ENCODE measurements at regions not wholly inside any gene's neighbourhood (a gene's known extent, or its start where the extent isn't known, plus 50 kb on each side); places are given as distances from the start of the nearest gene placed in this dataset.

- no peaks in the 10 kb centered on the region for H3K79me2 ChIP-seq (ENCODE audit: control insufficient read depth, insufficient read depth, low read length)
- no peaks in the 10 kb centered on the region for H3K9me1 ChIP-seq (replicated peaks; ENCODE audit: control insufficient read depth, extremely low read depth, insufficient read depth, low read length)
- DNase-seq (ENCODE audit: low read depth, low spot score) = no peak
- FAIRE-seq = no peak
- H2AFZ ChIP-seq (ENCODE audit: low read depth, low read length) = no peak overlapping the region
- H3K27me3 ChIP-seq (ENCODE audit: control insufficient read depth in 2 of 2, insufficient read depth in 2 of 2, low read length in 2 of 2) = no peaks in the 10 kb centered on the region
- H3K9ac ChIP-seq (replicated peaks; ENCODE audit: extremely low read depth, insufficient read depth, low read length) = no peak overlapping the region
- no peak for TF ChIP-seq MAX (IDR thresholded peaks at IDR 0.05; ENCODE audit: insufficient read depth, insufficient read length)
- TF ChIP-seq GATA2 (IDR thresholded peaks at IDR 0.05; ENCODE audit: insufficient read depth, insufficient read length, low read depth, low read length) = no peak
- no peak for TF ChIP-seq POLR2AphosphoS5 (IDR thresholded peaks at IDR 0.05; ENCODE audit: insufficient read depth, low read depth, low read length)
- TF ChIP-seq EZH2 (IDR thresholded peaks at IDR 0.05; ENCODE audit: borderline replicate concordance, low read depth, low read length, severe bottlenecking) = no peak
- TF ChIP-seq FOS (IDR thresholded peaks at IDR 0.05; ENCODE audit: borderline replicate concordance, insufficient read depth, low read length) = no peak
- no peak for TF ChIP-seq POLR2A (IDR thresholded peaks at IDR 0.05; ENCODE audit: low read depth, low read length)
- TF ChIP-seq MYC (IDR thresholded peaks at IDR 0.05; ENCODE audit: low read depth, low read length) = no peak
- TF ChIP-seq CTCF (IDR thresholded peaks at IDR 0.05; ENCODE audit: extremely low read depth in 1 of 2, insufficient read depth in 1 of 2, low read depth in 1 of 2, low read length in 2 of 2) = no peak
- no peak for TF ChIP-seq JUN (IDR thresholded peaks at IDR 0.05; ENCODE audit: borderline replicate concordance, insufficient read depth, insufficient read length, low read depth)
- H3K36me3 ChIP-seq (ENCODE audit: control insufficient read depth in 2 of 2, extremely low read depth in 1 of 2, insufficient read depth in 2 of 2, low read length in 2 of 2) = no peaks in the 10 kb centered on the region
- H4K20me1 ChIP-seq (replicated peaks; ENCODE audit: control insufficient read depth, extremely low read depth, insufficient read depth, low read length) = no peaks in the 10 kb centered on the region
- H3K4me1 ChIP-seq (ENCODE audit: control insufficient read depth, extremely low read depth, insufficient read depth, low read length) = no peaks in the 10 kb centered on the region
- intact Hi-C loops (cut with micrococcal nuclease) = no loop called here
- CTCF ChIA-PET = no interaction called here
- POLR2A ChIA-PET = no interaction called here
- H3K9me3 ChIP-seq (replicated peaks; ENCODE audit: control insufficient read depth, insufficient read depth, low read length) = peaks cover 9% of the 10 kb centered on the region
- H3K4me3 ChIP-seq (replicated peaks in 1 of 3; ENCODE audit: insufficient read depth in 1 of 3, low read depth in 1 of 3, low read length in 3 of 3) = no peak overlapping the region
- dilution Hi-C loops (cut with MboI; ENCODE audit: extremely low pct_ligation_motif_present, low sequenced_read_pairs) = no loop called here
- no peak overlapping the region for H3K27ac ChIP-seq (ENCODE audit: insufficient read depth, low read depth, low read length)
- no peak overlapping the region for H3K4me2 ChIP-seq (ENCODE audit: insufficient read depth, low read length)
- no TSS peak for BruUV-seq (replicated peaks)
These were observed 381.6 kb downstream of the EDEM1 start for GRCh38 chr3:5569152-5569551.

All from endothelial cell of umbilical vein (primary cell).